Vagina (tissue), 2 donors: ENCODE measurements at regions not wholly inside any gene's neighbourhood (a gene's known extent, or its start where the extent isn't known, plus 50 kb on each side); places are given as distances from the start of the nearest gene placed in this dataset.
"Not testable (repeated sequence)": the region's sequence is repeated elsewhere in the genome, so short reads cannot be mapped to it uniquely, and the experiment has no call there.

Experiments used
- DNase-seq, 2 donors: peaks; one replicate each; pipeline ENCODE4 v3.0.0-alpha.2; 2017; ENCODE audit errors: extremely low spot score in 2 of 2
- H3K27ac ChIP-seq: fragments of 200-600 bp; sonication (generic); one replicate; pipeline ENCODE4 v1.5.1; 2019
- H3K27me3 ChIP-seq: fragments of 200-600 bp; sonication (generic); one replicate; pipeline ENCODE4 v1.5.1; 2019
- H3K36me3 ChIP-seq, 2 donors: fragments of 200-600 bp; sonication (generic); one replicate each; pipeline ENCODE4 v1.5.1; 2017 to 2019
- H3K4me1 ChIP-seq: fragments of 200-600 bp; sonication (generic); one replicate; pipeline ENCODE4 v1.5.1; 2019
- H3K4me3 ChIP-seq, 2 donors: fragments of 200-600 bp; sonication (generic); 1 replicate in 1 of 2; 2 replicates in 1 of 2; pipeline ENCODE4 v1.5.1; 2016 to 2019
- H3K9me3 ChIP-seq: fragments of 200-600 bp; sonication (generic); one replicate; pipeline ENCODE4 v1.5.1; 2019
- CTCF ChIP-seq, 3 experiments: fragments of 450-650 bp in 2 of 3; fragments of 200-600 bp in 1 of 3; sonication (generic) in 1 of 3; IDR thresholded peaks; one replicate each; pipeline ENCODE4 v1.5.1; 2017 to 2019; ENCODE audit warnings: antibody characterized with exemption in 3 of 3, mild to moderate bottlenecking in 2 of 3, moderate library complexity in 2 of 3
- POLR2A ChIP-seq, 2 donors: fragments of 450-650 bp; IDR thresholded peaks; one replicate each; pipeline ENCODE4 v1.6.1; 2017; ENCODE audit warnings: antibody characterized with exemption in 2 of 2, mild to moderate bottlenecking in 2 of 2, moderate library complexity in 2 of 2
- POLR2AphosphoS5 ChIP-seq, 2 donors: sonication (generic); formaldehyde crosslinking; IDR thresholded peaks; one replicate each; pipeline ENCODE4 v1.9.0; 2017; ENCODE audit warnings: antibody characterized with exemption in 2 of 2, mild to moderate bottlenecking in 2 of 2, low read depth in 1 of 2; ENCODE audit not compliant: insufficient read depth in 1 of 2
- intact Hi-C: fragments of 100-400 bp; cut with DNase I; formaldehyde crosslinking; loops from one replicate; pipeline ENCODE4 v1.15.1; 2023

GRCh38 chr4:34964613-34965012 lies 1279.7 kb downstream of the ARAP2 start:
- no peak overlapping the region for H3K4me3 ChIP-seq
- intact Hi-C loops, result no loop called here
- no peaks in the 10 kb centered on the region for H3K36me3 ChIP-seq
- no peak overlapping the region for H3K27ac ChIP-seq
- TF ChIP-seq CTCF (IDR thresholded peaks at IDR 0.05) (no peak), POLR2A (IDR thresholded peaks at IDR 0.05) (no peak), POLR2AphosphoS5 (IDR thresholded peaks at IDR 0.05; ENCODE audit: insufficient read depth in 1 of 2, low read depth in 1 of 2) (no peak)
- no peaks in the 10 kb centered on the region for H3K9me3 ChIP-seq
- H3K4me1 ChIP-seq, result no peaks in the 10 kb centered on the region
- no peaks in the 10 kb centered on the region for H3K27me3 ChIP-seq
- no peak for DNase-seq

- no peaks in the 10 kb centered on the region for H3K9me3 ChIP-seq
- intact Hi-C loops, result no loop called here
- H3K36me3 ChIP-seq, result no peaks in the 10 kb centered on the region
- no peak overlapping the region for H3K4me3 ChIP-seq
- H3K4me1 ChIP-seq, result no peaks in the 10 kb centered on the region
- DNase-seq, result no peak
- H3K27ac ChIP-seq, result no peak overlapping the region
- TF ChIP-seq POLR2AphosphoS5 (IDR thresholded peaks at IDR 0.05; ENCODE audit: insufficient read depth in 1 of 2, low read depth in 1 of 2) (no peak), POLR2A (IDR thresholded peaks at IDR 0.05) (no peak), CTCF (IDR thresholded peaks at IDR 0.05) (no peak)
- no peaks in the 10 kb centered on the region for H3K27me3 ChIP-seq
Measured at GRCh38 chr4:34972189-34972588, 1272.1 kb downstream of the ARAP2 start.

GRCh38 chr4:34973650-34974312 lies 1270.5 kb downstream of the ARAP2 start:
- no peaks in the 10 kb centered on the region for H3K9me3 ChIP-seq
- TF ChIP-seq CTCF (IDR thresholded peaks at IDR 0.05) (no peak), POLR2AphosphoS5 (IDR thresholded peaks at IDR 0.05; ENCODE audit: insufficient read depth in 1 of 2, low read depth in 1 of 2) (no peak), POLR2A (IDR thresholded peaks at IDR 0.05) (no peak)
- intact Hi-C loops, result no loop called here
- H3K27me3 ChIP-seq, result no peaks in the 10 kb centered on the region
- H3K27ac ChIP-seq, result no peak overlapping the region
- H3K36me3 ChIP-seq, result no peaks in the 10 kb centered on the region
- H3K4me3 ChIP-seq, result no peak overlapping the region
- H3K4me1 ChIP-seq, result no peaks in the 10 kb centered on the region
- DNase-seq, result no peak

- H3K27me3 ChIP-seq, result no peaks in the 10 kb centered on the region
- no peak overlapping the region for H3K27ac ChIP-seq
- H3K4me1 ChIP-seq, result no peaks in the 10 kb centered on the region
- DNase-seq, result no peak
- H3K36me3 ChIP-seq, result no peaks in the 10 kb centered on the region
- H3K4me3 ChIP-seq, result no peak overlapping the region
- H3K9me3 ChIP-seq, result no peaks in the 10 kb centered on the region
- intact Hi-C loops, result no loop called here
- no peak for TF ChIP-seq CTCF (IDR thresholded peaks at IDR 0.05)
- no peak for TF ChIP-seq POLR2A (IDR thresholded peaks at IDR 0.05)
- no peak for TF ChIP-seq POLR2AphosphoS5 (IDR thresholded peaks at IDR 0.05; ENCODE audit: insufficient read depth in 1 of 2, low read depth in 1 of 2)
Measured at GRCh38 chr4:34974313-34974680, 1270.0 kb downstream of the ARAP2 start.

- H3K4me1 ChIP-seq, H3K27me3 ChIP-seq, H3K9me3 ChIP-seq, DNase-seq, H3K36me3 ChIP-seq, intact Hi-C loops, H3K4me3 ChIP-seq, H3K27ac ChIP-seq: not testable (repeated sequence)
Measured at GRCh38 chr4:35021222-35021621, 1223.1 kb downstream of the ARAP2 start.
